ENCODE measurements at regions not wholly inside any gene's neighbourhood (a gene's known extent, or its start where the extent isn't known, plus 50 kb on each side); places are given as distances from the start of the nearest gene placed in this dataset.
"Not testable (repeated sequence)": the region's sequence is repeated elsewhere in the genome, so short reads cannot be mapped to it uniquely, and the experiment has no call there.

- DNase-seq = peak; percentile 34
- peak overlapping the region; percentile 84 for H3K4me3 Mint-ChIP-seq (ENCODE audit: unreplicated experiment)
- not testable (repeated sequence) for H3K4me1 Mint-ChIP-seq (ENCODE audit: low read depth, unreplicated experiment)
Measured at GRCh38 chr15:28789401-28790114, 58.9 kb downstream of the GOLGA6L7 start.

GRCh38 chr15:28788649-28789400 lies 59.6 kb downstream of the GOLGA6L7 start:
- peak overlapping the region; percentile 38 for H3K4me3 Mint-ChIP-seq (ENCODE audit: unreplicated experiment)
- peak; percentile 15 for DNase-seq

More at GRCh38 chr15:28789401-28790114, 58.9 kb downstream of the GOLGA6L7 start:
- H3K27me3 Mint-ChIP-seq (ENCODE audit: unreplicated experiment); H3K36me3 Mint-ChIP-seq (ENCODE audit: unreplicated experiment); H3K9me3 Mint-ChIP-seq (ENCODE audit: unreplicated experiment): not testable (repeated sequence)
- peak overlapping the region; percentile 70 for H3K27ac Mint-ChIP-seq (ENCODE audit: unreplicated experiment)

GRCh38 chr15:28788176-28788575 lies 60.3 kb downstream of the GOLGA6L7 start:
- not testable (repeated sequence) for H3K27ac Mint-ChIP-seq (ENCODE audit: unreplicated experiment); H3K27me3 Mint-ChIP-seq (ENCODE audit: unreplicated experiment)

More at GRCh38 chr15:28788649-28789400, 59.6 kb downstream of the GOLGA6L7 start:
- not testable (repeated sequence) for H3K4me1 Mint-ChIP-seq (ENCODE audit: low read depth, unreplicated experiment); H3K9me3 Mint-ChIP-seq (ENCODE audit: unreplicated experiment); H3K27ac Mint-ChIP-seq (ENCODE audit: unreplicated experiment); H3K36me3 Mint-ChIP-seq (ENCODE audit: unreplicated experiment); H3K27me3 Mint-ChIP-seq (ENCODE audit: unreplicated experiment)

DNA sequence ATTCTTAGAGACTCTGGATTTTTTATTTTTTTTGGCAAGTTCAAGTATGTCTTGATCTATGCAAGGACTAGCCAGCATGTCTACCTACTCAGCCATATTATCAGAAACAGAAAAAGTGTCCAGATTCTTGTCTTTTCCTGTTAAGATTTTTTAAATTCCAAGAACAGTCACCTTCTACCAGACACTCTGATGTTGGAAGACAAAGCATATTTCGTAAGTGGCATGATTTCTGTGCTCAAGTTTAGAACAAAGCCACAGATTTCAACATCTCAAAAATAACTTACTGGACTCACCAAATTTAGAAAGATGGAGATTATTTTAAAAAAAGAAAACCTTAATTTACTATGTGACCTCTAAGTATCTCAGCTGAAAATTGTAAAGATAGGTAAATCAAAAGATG lies 61.9 kb downstream of the GOLGA6L7 start:
- Mint-ChIP-seq H3K27me3 (ENCODE audit: unreplicated experiment) (no peaks in the 10 kb centered on the region), H3K27ac (ENCODE audit: unreplicated experiment) (no peak overlapping the region), H3K9me3 (ENCODE audit: unreplicated experiment) (no peaks in the 10 kb centered on the region), H3K4me1 (ENCODE audit: low read depth, unreplicated experiment) (no peaks in the 10 kb centered on the region), H3K4me3 (ENCODE audit: unreplicated experiment) (no peak overlapping the region), H3K36me3 (ENCODE audit: unreplicated experiment) (no peaks in the 10 kb centered on the region)
- no peak for TF ChIP-seq CTCF (IDR thresholded peaks at IDR 0.05; ENCODE audit: partially characterized antibody, unreplicated experiment)
- no peak for DNase-seq

More at GRCh38 chr15:28788176-28788575, 60.3 kb downstream of the GOLGA6L7 start:
- H3K4me3 Mint-ChIP-seq (ENCODE audit: unreplicated experiment) = peak overlapping the region; percentile 38
- H3K4me1 Mint-ChIP-seq (ENCODE audit: low read depth, unreplicated experiment); H3K36me3 Mint-ChIP-seq (ENCODE audit: unreplicated experiment); H3K9me3 Mint-ChIP-seq (ENCODE audit: unreplicated experiment); DNase-seq: not testable (repeated sequence)

- H3K4me1 Mint-ChIP-seq (ENCODE audit: low read depth, unreplicated experiment); H3K27me3 Mint-ChIP-seq (ENCODE audit: unreplicated experiment); H3K4me3 Mint-ChIP-seq (ENCODE audit: unreplicated experiment); H3K9me3 Mint-ChIP-seq (ENCODE audit: unreplicated experiment); H3K36me3 Mint-ChIP-seq (ENCODE audit: unreplicated experiment); DNase-seq; H3K27ac Mint-ChIP-seq (ENCODE audit: unreplicated experiment): not testable (repeated sequence)
Measured at GRCh38 chr15:28784347-28785163, 63.9 kb downstream of the GOLGA6L7 start.

DNA sequence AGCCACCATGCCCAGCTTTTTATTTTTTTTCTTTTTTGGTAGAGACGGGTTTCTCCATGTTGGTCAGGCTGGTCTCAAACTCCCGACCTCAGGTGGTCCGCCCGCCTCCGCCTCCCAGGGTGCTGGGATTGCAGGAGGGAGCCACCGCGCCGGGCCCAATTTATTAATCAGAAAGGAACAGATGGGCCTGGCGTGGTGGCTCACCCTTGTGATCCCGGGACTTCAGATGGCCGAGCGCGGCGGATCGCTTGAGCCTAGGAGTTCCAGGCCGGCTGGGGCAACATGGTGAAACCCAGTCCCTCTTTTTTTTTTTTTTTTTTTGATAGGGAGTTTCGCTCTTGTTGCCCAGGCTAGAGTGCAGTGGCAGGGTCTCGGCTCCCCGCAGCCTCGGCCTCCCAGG lies 64.6 kb downstream of the GOLGA6L7 start:
- TF ChIP-seq CTCF (IDR thresholded peaks at IDR 0.05; ENCODE audit: partially characterized antibody, unreplicated experiment) = no peak
- DNase-seq = no peak
- Mint-ChIP-seq H3K9me3 (ENCODE audit: unreplicated experiment) (no peaks in the 10 kb centered on the region), H3K27me3 (ENCODE audit: unreplicated experiment) (no peaks in the 10 kb centered on the region), H3K27ac (ENCODE audit: unreplicated experiment) (no peak overlapping the region), H3K4me3 (ENCODE audit: unreplicated experiment) (no peak overlapping the region), H3K4me1 (ENCODE audit: low read depth, unreplicated experiment) (no peaks in the 10 kb centered on the region), H3K36me3 (ENCODE audit: unreplicated experiment) (no peaks in the 10 kb centered on the region)

Data from glutamatergic neuron (in vitro differentiated cells).